ENCODE measurements at regions not wholly inside any gene's neighbourhood (a gene's known extent, or its start where the extent isn't known, plus 50 kb on each side); places are given as distances from the start of the nearest gene placed in this dataset.

- no peak for TF ChIP-seq CTCF (IDR thresholded peaks at IDR 0.05; ENCODE audit: borderline replicate concordance, insufficient read depth, low read depth, low read length)
- H3K4me3 ChIP-seq (ENCODE audit: low read depth, low read length) = no peak overlapping the region
Measured at GRCh38 chr13:64928696-64929499, 2301.2 kb downstream of the PCDH9 start.

- no peak for TF ChIP-seq CTCF (IDR thresholded peaks at IDR 0.05; ENCODE audit: borderline replicate concordance, insufficient read depth, low read depth, low read length)
- no peak overlapping the region for H3K4me3 ChIP-seq (ENCODE audit: low read depth, low read length)
Measured at GRCh38 chr13:64925727-64926126, 2304.4 kb downstream of the PCDH9 start.

GRCh38 chr13:64925284-64925683 is 2304.9 kb downstream of the PCDH9 start:
- no peak overlapping the region for H3K4me3 ChIP-seq (ENCODE audit: low read depth, low read length)
- TF ChIP-seq CTCF (IDR thresholded peaks at IDR 0.05; ENCODE audit: borderline replicate concordance, insufficient read depth, low read depth, low read length) = no peak

GRCh38 chr13:64924401-64924800 is 2305.7 kb downstream of the PCDH9 start:
- no peak overlapping the region for H3K4me3 ChIP-seq (ENCODE audit: low read depth, low read length)
- no peak for TF ChIP-seq CTCF (IDR thresholded peaks at IDR 0.05; ENCODE audit: borderline replicate concordance, insufficient read depth, low read depth, low read length)

- no peak for TF ChIP-seq CTCF (IDR thresholded peaks at IDR 0.05; ENCODE audit: borderline replicate concordance, insufficient read depth, low read depth, low read length)
Measured at GRCh38 chr13:64917566-64917965, 2312.6 kb downstream of the PCDH9 start.

GRCh38 chr13:64912141-64912540 is 2318.0 kb downstream of the PCDH9 start:
- TF ChIP-seq CTCF (IDR thresholded peaks at IDR 0.05; ENCODE audit: borderline replicate concordance, insufficient read depth, low read depth, low read length) = no peak
- H3K4me3 ChIP-seq (ENCODE audit: low read depth, low read length) = no peak overlapping the region

More at GRCh38 chr13:64917566-64917965, 2312.6 kb downstream of the PCDH9 start:
- no peak overlapping the region for H3K4me3 ChIP-seq (ENCODE audit: low read depth, low read length)

- no peak for TF ChIP-seq CTCF (IDR thresholded peaks at IDR 0.05; ENCODE audit: borderline replicate concordance, insufficient read depth, low read depth, low read length)
Measured at GRCh38 chr13:64910096-64910495, 2320.0 kb downstream of the PCDH9 start.

More at GRCh38 chr13:64910096-64910495, 2320.0 kb downstream of the PCDH9 start:
- no peak overlapping the region for H3K4me3 ChIP-seq (ENCODE audit: low read depth, low read length)
